B cell (primary cell): ENCODE measurements at regions not wholly inside any gene's neighbourhood (a gene's known extent, or its start where the extent isn't known, plus 50 kb on each side); places are given as distances from the start of the nearest gene placed in this dataset.

Source experiments
- ATAC-seq: fragments of 200-7000 bp; cut with Tn5 transposase; one replicate; pipeline ENCODE4 v1.10.0; 2021; ENCODE audit warnings: low read depth, mild to moderate bottlenecking, moderate number of reproducible peaks, moderate library complexity
- CTCF ChIA-PET: fragments of 350-600 bp; sonication (Branson Sonifier 250); formaldehyde crosslinking; loops from one replicate; lab custom pipeline; 2021; ENCODE audit warnings: antibody characterized with exemption, inconsistent platforms; lab: Charles Lee
- POLR2A ChIA-PET: fragments of 350-600 bp; sonication (Branson Sonifier 250); formaldehyde crosslinking; loops from one replicate; lab custom pipeline; 2021; ENCODE audit warnings: antibody characterized with exemption; lab: Charles Lee
- DNase-seq: peaks from one replicate; pipeline ENCODE4 v3.0.0; 2013
- H2AFZ ChIP-seq: 2 replicates; pipeline ENCODE4 v1.6.1; 2012; ENCODE audit warnings: mild to moderate bottlenecking, low read depth, low read length; ENCODE audit not compliant: insufficient read depth, poor library complexity, severe bottlenecking
- H3K27ac ChIP-seq, 2 donors: 1 replicate in 1 of 2; 2 replicates in 1 of 2; pipeline ENCODE4 v1.5.1; 2012 to 2013; ENCODE audit warnings: low read length in 2 of 2, mild to moderate bottlenecking in 2 of 2, moderate library complexity in 1 of 2
- H3K27me3 ChIP-seq, 4 experiments: fragments of 200-600 bp in 1 of 4; sonication (generic) in 1 of 4; replicated peaks in 1 of 4; 1 replicate in 2 of 4; 2 replicates in 2 of 4; pipeline versions ENCODE4 v1.6.1 to v1.7.0; 2013 to 2016; ENCODE audit warnings: low read length in 3 of 4, mild to moderate bottlenecking in 2 of 4, mixed read lengths in 1 of 4, moderate library complexity in 1 of 4; ENCODE audit not compliant: insufficient read depth in 4 of 4, control insufficient read depth in 3 of 4; ENCODE audit errors: control extremely low read depth in 1 of 4
- H3K36me3 ChIP-seq, 2 experiments: replicated peaks in 1 of 2; 1 replicate in 1 of 2; 2 replicates in 1 of 2; pipeline versions ENCODE4 v1.6.1 to v1.7.1; 2013; ENCODE audit warnings: low read length in 1 of 2; ENCODE audit not compliant: insufficient read depth in 2 of 2, control insufficient read depth in 1 of 2; ENCODE audit errors: control extremely low read depth in 1 of 2, extremely low read depth in 1 of 2
- H3K4me1 ChIP-seq, 2 donors: fragments of 200-600 bp in 1 of 2; sonication (generic) in 1 of 2; 1 replicate in 1 of 2; 2 replicates in 1 of 2; pipeline versions ENCODE4 v1.5.1 to v1.6.1; 2013 to 2017; ENCODE audit warnings: low read length in 2 of 2; ENCODE audit not compliant: control insufficient read depth in 2 of 2, insufficient read depth in 2 of 2
- H3K4me2 ChIP-seq: replicated peaks from 2 replicates; pipeline ENCODE3; 2012; ENCODE audit warnings: mild to moderate bottlenecking, low read depth, low read length; ENCODE audit not compliant: poor library complexity, severe bottlenecking
- H3K4me3 ChIP-seq, 5 experiments: fragments of 200-600 bp in 1 of 5; sonication (generic) in 1 of 5; 1 replicate in 3 of 5; 2 replicates in 2 of 5; pipeline versions ENCODE4 v1.5.1 to v1.7.0; 2011 to 2016; ENCODE audit warnings: low read length in 4 of 5, mild to moderate bottlenecking in 4 of 5, low read depth in 2 of 5, control low read depth in 1 of 5, moderate library complexity in 1 of 5; ENCODE audit not compliant: insufficient read depth in 1 of 5; ENCODE audit errors: control extremely low read depth in 1 of 5, extremely low read depth in 1 of 5
- H3K79me2 ChIP-seq: fragments of 200-600 bp; sonication (generic); one replicate; pipeline ENCODE4 v1.6.0; 2016; ENCODE audit warnings: low read length; ENCODE audit not compliant: control insufficient read depth, insufficient read depth
- H3K9ac ChIP-seq: fragments of 200-600 bp; sonication (generic); 2 replicates; pipeline ENCODE4 v1.6.1; 2017; ENCODE audit warnings: mild to moderate bottlenecking, low read length, moderate library complexity
- H3K9me3 ChIP-seq, 3 donors: one replicate each; pipeline versions ENCODE4 v1.6.1 to v1.7.1; 2013; ENCODE audit warnings: low read length in 2 of 3; ENCODE audit not compliant: control insufficient read depth in 2 of 3, insufficient read depth in 1 of 3; ENCODE audit errors: control extremely low read depth in 1 of 3
- H4K20me1 ChIP-seq: 2 replicates; pipeline ENCODE4 v1.6.0; 2012; ENCODE audit warnings: mild to moderate bottlenecking, low read length; ENCODE audit not compliant: insufficient read depth, control insufficient read depth, poor library complexity, severe bottlenecking
- H3K27ac Mint-ChIP-seq: one replicate; pipeline ENCODE4 v1.8.0; 2021; ENCODE audit warnings: mixed read lengths
- H3K27me3 Mint-ChIP-seq: one replicate; pipeline ENCODE4 v1.8.0; 2021; ENCODE audit warnings: mixed read lengths
- H3K4me1 Mint-ChIP-seq: one replicate; pipeline ENCODE4 v1.8.0; 2021; ENCODE audit warnings: mixed read lengths
- H3K4me3 Mint-ChIP-seq: one replicate; pipeline ENCODE4 v1.8.0; 2021; ENCODE audit warnings: mixed read lengths
- H3K9me3 Mint-ChIP-seq: one replicate; pipeline ENCODE4 v1.8.0; 2022; ENCODE audit warnings: mixed read lengths; ENCODE audit not compliant: insufficient read depth
- CTCF ChIP-seq: fragments of 200-600 bp; IDR thresholded peaks from one replicate; pipeline ENCODE4 v1.8.0; 2022; ENCODE audit warnings: antibody characterized with exemption, mild to moderate bottlenecking
- EZH2 ChIP-seq: IDR thresholded peaks from 2 replicates; pipeline ENCODE4 v1.6.1; 2012; ENCODE audit warnings: borderline replicate concordance, low read depth, mild to moderate bottlenecking, moderate library complexity, low read length; ENCODE audit not compliant: insufficient read depth, poor library complexity, severe bottlenecking
- WGBS: methylation state at CpG from one replicate; pipeline ENCODE4 v1.1.5; 2013; ENCODE audit warnings: missing lambda C conversion rate; ENCODE audit not compliant: insufficient coverage; 5-methylcytosine and 5-hydroxymethylcytosine counted together
- intact Hi-C: fragments of 100-400 bp; cut with micrococcal nuclease; formaldehyde crosslinking; loops from one replicate; pipeline ENCODE4 v1.10.0; 2022

- no peak overlapping the region for H3K9ac ChIP-seq
- H3K9me3 ChIP-seq, result no peaks in the 10 kb centered on the region
- no peaks in the 10 kb centered on the region for H3K9me3 Mint-ChIP-seq
- ATAC-seq (no peak), DNase-seq (no peak)
- no peaks in the 10 kb centered on the region for H3K4me1 Mint-ChIP-seq
- no peak overlapping the region for H2AFZ ChIP-seq
- no peak overlapping the region for H3K27ac ChIP-seq
- intact Hi-C loops, result no loop called here
- no peak overlapping the region for H3K4me2 ChIP-seq
- no peak for TF ChIP-seq CTCF
- TF ChIP-seq EZH2, result no peak
- H3K27me3 Mint-ChIP-seq, result peaks cover 12% of the 10 kb centered on the region
- no peaks in the 10 kb centered on the region for H4K20me1 ChIP-seq
- 51% methylated on average over 4 of the region's 6 CpGs for WGBS
- no peak overlapping the region for H3K27ac Mint-ChIP-seq
- no peaks in the 10 kb centered on the region for H3K27me3 ChIP-seq
- no peaks in the 10 kb centered on the region for H3K79me2 ChIP-seq
- ChIA-PET POLR2A (no interaction called here), CTCF (no interaction called here)
- no peak overlapping the region for H3K4me3 ChIP-seq
- no peak overlapping the region for H3K4me3 Mint-ChIP-seq
- no peaks in the 10 kb centered on the region for H3K4me1 ChIP-seq
- no peaks in the 10 kb centered on the region for H3K36me3 ChIP-seq
Measured at GRCh38 chr1:209397371-209397770, 186.1 kb upstream of the CAMK1G start.

- Histone ChIP-seq H4K20me1 (no peaks in the 10 kb centered on the region), H3K9ac (no peak overlapping the region), H3K4me2 (no peak overlapping the region), H3K4me3 (no peak overlapping the region), H3K9me3 (no peaks in the 10 kb centered on the region), H3K36me3 (no peaks in the 10 kb centered on the region), H3K27ac (no peak overlapping the region), H3K27me3 (no peaks in the 10 kb centered on the region), H2AFZ (no peak overlapping the region), H3K4me1 (no peaks in the 10 kb centered on the region), H3K79me2 (no peaks in the 10 kb centered on the region)
- H3K4me1 Mint-ChIP-seq, result no peaks in the 10 kb centered on the region
- H3K9me3 Mint-ChIP-seq, result no peaks in the 10 kb centered on the region
- H3K27ac Mint-ChIP-seq, result no peak overlapping the region
- CTCF ChIA-PET, result no interaction called here
- H3K4me3 Mint-ChIP-seq, result no peak overlapping the region
- WGBS, result 97% methylated on average over 3 of the region's 3 CpGs
- DNase-seq, result no peak
- intact Hi-C loops, result no loop called here
- POLR2A ChIA-PET, result no interaction called here
- TF ChIP-seq CTCF (no peak), EZH2 (no peak)
- peaks cover 12% of the 10 kb centered on the region for H3K27me3 Mint-ChIP-seq
- ATAC-seq, result no peak
Measured at GRCh38 chr1:209397910-209398309, 185.6 kb upstream of the CAMK1G start.
